Suppressor macrophage treated with lipopolysaccharide for 4 hours (primary cell): ENCODE measurements at regions not wholly inside any gene's neighbourhood (a gene's known extent, or its start where the extent isn't known, plus 50 kb on each side); places are given as distances from the start of the nearest gene placed in this dataset.

Experiments used
- DNase-seq: peaks from one replicate; pipeline ENCODE4 v3.0.0-alpha.2; 2020

GRCh38 chr10:120710076-120710475, 141.1 kb upstream of the WDR11 start:
- peak; percentile 34 for DNase-seq

GRCh38 chr10:120711860-120712259, 139.3 kb upstream of the WDR11 start:
- no peak for DNase-seq

- peak; percentile 78 for DNase-seq
Measured at GRCh38 chr10:120713573-120714205, 137.5 kb upstream of the WDR11 start.

- peak; percentile 81 for DNase-seq
Measured at GRCh38 chr10:120715171-120715570, 136.0 kb upstream of the WDR11 start.

- peak; percentile 70 for DNase-seq
Measured at GRCh38 chr10:120719333-120719732, 131.8 kb upstream of the WDR11 start.

GRCh38 chr10:120727001-120727400, 124.2 kb upstream of the WDR11 start:
- DNase-seq: no peak

- DNase-seq: no peak
Measured at GRCh38 chr10:120729547-120729946, 121.6 kb upstream of the WDR11 start.

- peak; percentile 38 for DNase-seq
Measured at GRCh38 chr10:120732067-120732466, 119.1 kb upstream of the WDR11 start.

GRCh38 chr10:120732643-120733313, 118.4 kb upstream of the WDR11 start:
- DNase-seq: no peak

GRCh38 chr10:120734483-120735078, 116.6 kb upstream of the WDR11 start:
- DNase-seq: no peak

GRCh38 chr10:120735315-120735714, 115.8 kb upstream of the WDR11 start:
- no peak for DNase-seq

GRCh38 chr10:120735773-120736371, 115.3 kb upstream of the WDR11 start:
- DNase-seq: peak; percentile 45

GRCh38 chr10:120736377-120736776, 114.8 kb upstream of the WDR11 start:
- DNase-seq: no peak

- DNase-seq: no peak
Measured at GRCh38 chr10:120738658-120739057, 112.5 kb upstream of the WDR11 start.

GRCh38 chr10:120741396-120741795, 109.8 kb upstream of the WDR11 start:
- no peak for DNase-seq

GRCh38 chr10:120742373-120742772, 108.8 kb upstream of the WDR11 start:
- no peak for DNase-seq

- no peak for DNase-seq
Measured at GRCh38 chr10:120744040-120744439, 107.1 kb upstream of the WDR11 start.

GRCh38 chr10:120746001-120746777, 105.0 kb upstream of the WDR11 start:
- DNase-seq: peak; percentile 69

GRCh38 chr10:120748519-120748918, 102.6 kb upstream of the WDR11 start:
- DNase-seq: no peak

GRCh38 chr10:120749072-120749471, 102.1 kb upstream of the WDR11 start:
- no peak for DNase-seq

- DNase-seq: peak; percentile 90
Measured at GRCh38 chr10:120749856-120750566, 101.2 kb upstream of the WDR11 start.

- DNase-seq: no peak
Measured at GRCh38 chr10:120755771-120756170, 95.4 kb upstream of the WDR11 start.
